ENCODE measurements at regions not wholly inside any gene's neighbourhood (a gene's known extent, or its start where the extent isn't known, plus 50 kb on each side); places are given as distances from the start of the nearest gene placed in this dataset.

DNA sequence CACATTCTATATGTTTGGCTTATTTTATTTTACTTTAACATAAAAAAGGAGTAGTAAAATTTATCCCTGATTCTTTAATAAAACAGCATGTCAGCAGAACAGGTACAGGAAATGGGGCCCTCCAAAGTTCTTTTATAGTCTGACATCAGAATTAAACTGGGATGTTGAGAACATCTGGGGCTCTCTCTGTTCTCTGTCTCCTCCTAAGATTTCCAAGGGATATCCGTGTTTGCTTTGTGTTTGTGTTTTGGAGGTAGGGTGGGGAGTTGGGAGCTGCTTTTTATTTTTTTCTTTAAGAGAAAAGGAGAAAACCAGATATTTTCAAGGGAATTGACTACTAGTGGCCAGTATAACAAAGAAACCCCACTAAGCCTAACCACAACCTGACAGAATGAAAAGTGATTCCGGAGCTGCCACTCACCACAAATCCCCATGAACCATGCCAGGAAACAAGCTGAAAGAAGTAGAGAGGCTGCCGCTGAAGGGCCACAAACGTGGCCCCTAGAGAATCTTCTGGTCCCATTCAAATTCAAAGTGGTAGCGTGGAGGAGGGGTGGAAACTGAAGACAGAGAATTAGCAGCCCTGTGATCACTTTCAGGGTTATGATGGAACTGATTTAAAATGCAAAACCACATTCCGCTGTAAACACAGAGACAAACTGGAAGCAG, 369.6 kb upstream of the ADGRL2 start:
- H3K4me3 ChIP-seq (ENCODE audit: low read depth in 1 of 2, low read length in 2 of 2): no peak overlapping the region
- no peak overlapping the region for H3K27ac ChIP-seq (ENCODE audit: low read depth in 2 of 2, low read length in 1 of 2)
- 58 to 66% methylated on average over 6 of the region's 6 CpGs for WGBS, 2 donors
- no peaks in the 10 kb centered on the region for H3K9me3 ChIP-seq (ENCODE audit: control insufficient read depth in 2 of 2, insufficient read depth in 1 of 2, low read depth in 1 of 2, low read length in 1 of 2)
- H3K4me1 ChIP-seq (ENCODE audit: control insufficient read depth in 2 of 2, insufficient read depth in 2 of 2, low read length in 1 of 2): no peaks in the 10 kb centered on the region
- no peaks in the 10 kb centered on the region for H3K27me3 ChIP-seq (ENCODE audit: control insufficient read depth in 1 of 2, insufficient read depth in 2 of 2, low read length in 2 of 2)
- no peaks in the 10 kb centered on the region for H3K36me3 ChIP-seq (ENCODE audit: control insufficient read depth in 2 of 2, insufficient read depth in 2 of 2, low read length in 1 of 2)

DNA sequence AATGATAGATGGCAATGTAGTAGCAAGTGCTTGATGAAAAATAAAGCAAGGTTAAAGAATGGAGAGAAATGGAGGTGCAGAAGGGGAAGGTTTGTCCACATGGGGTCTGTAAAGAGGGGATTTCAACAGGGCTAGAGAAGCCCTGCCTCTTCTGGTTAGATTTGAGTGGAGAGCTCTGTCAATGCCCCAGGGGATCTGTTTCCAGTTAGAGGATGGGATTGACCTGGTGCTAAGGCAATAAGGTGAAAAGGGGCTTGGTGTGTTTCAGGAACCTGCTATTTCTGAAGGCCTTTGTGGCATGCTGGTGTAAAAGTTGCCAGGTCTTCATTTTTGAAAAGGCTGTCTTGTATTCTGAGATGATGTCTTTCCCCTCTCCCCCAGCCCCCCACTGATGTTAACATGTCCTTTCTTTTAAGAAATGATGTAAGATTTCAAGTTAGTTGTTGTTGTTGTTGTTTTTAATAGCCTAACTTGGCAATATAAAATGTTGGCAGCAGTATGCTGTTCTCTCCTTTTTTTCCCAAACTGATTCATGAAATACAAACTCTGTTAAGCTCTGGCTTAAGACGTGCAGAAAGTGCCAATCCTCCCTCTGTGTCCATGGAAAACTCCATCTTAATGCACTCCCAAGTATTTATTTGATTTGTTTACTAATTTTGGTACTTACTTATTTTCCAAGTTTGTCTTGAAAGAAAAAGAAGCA, 370.3 kb upstream of the ADGRL2 start:
- H3K36me3 ChIP-seq (ENCODE audit: control insufficient read depth in 2 of 2, insufficient read depth in 2 of 2, low read length in 1 of 2): no peaks in the 10 kb centered on the region
- 15 to 35% methylated on average over 1 of the region's 1 CpG for WGBS, 2 donors
- H3K4me3 ChIP-seq (ENCODE audit: low read depth in 1 of 2, low read length in 2 of 2): no peak overlapping the region
- H3K27me3 ChIP-seq (ENCODE audit: control insufficient read depth in 1 of 2, insufficient read depth in 2 of 2, low read length in 2 of 2): no peaks in the 10 kb centered on the region
- no peak overlapping the region for H3K27ac ChIP-seq (ENCODE audit: low read depth in 2 of 2, low read length in 1 of 2)
- H3K9me3 ChIP-seq (ENCODE audit: control insufficient read depth in 2 of 2, insufficient read depth in 1 of 2, low read depth in 1 of 2, low read length in 1 of 2): no peaks in the 10 kb centered on the region
- no peaks in the 10 kb centered on the region for H3K4me1 ChIP-seq (ENCODE audit: control insufficient read depth in 2 of 2, insufficient read depth in 2 of 2, low read length in 1 of 2)

DNA sequence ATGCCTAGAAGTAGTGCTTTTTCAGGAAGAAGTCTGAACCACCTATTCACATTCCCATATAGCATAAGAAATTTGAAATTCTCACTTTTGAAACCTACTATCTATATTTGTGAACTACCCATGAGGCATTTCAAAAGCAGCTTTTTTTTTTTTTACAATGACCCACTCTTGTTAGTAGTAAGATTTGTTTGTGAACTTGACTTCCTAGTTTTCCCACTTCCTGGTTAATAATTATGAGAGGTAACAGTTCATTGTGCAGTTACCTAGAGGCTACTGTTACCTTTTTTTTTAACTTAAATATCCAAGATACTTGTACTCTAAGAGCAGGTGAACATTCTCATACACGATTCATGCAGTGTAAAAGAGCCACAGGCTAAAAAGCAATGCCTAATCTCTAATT, 371.7 kb upstream of the ADGRL2 start:
- Histone ChIP-seq H3K9me3 (ENCODE audit: control insufficient read depth in 2 of 2, insufficient read depth in 1 of 2, low read depth in 1 of 2, low read length in 1 of 2) (no peaks in the 10 kb centered on the region), H3K4me1 (ENCODE audit: control insufficient read depth in 2 of 2, insufficient read depth in 2 of 2, low read length in 1 of 2) (no peaks in the 10 kb centered on the region), H3K36me3 (ENCODE audit: control insufficient read depth in 2 of 2, insufficient read depth in 2 of 2, low read length in 1 of 2) (no peaks in the 10 kb centered on the region), H3K4me3 (ENCODE audit: low read depth in 1 of 2, low read length in 2 of 2) (no peak overlapping the region), H3K27ac (ENCODE audit: low read depth in 2 of 2, low read length in 1 of 2) (no peak overlapping the region), H3K27me3 (ENCODE audit: control insufficient read depth in 1 of 2, insufficient read depth in 2 of 2, low read length in 2 of 2) (no peaks in the 10 kb centered on the region)
- WGBS, 2 donors: 56 to 83% methylated on average over 1 of the region's 1 CpG

DNA sequence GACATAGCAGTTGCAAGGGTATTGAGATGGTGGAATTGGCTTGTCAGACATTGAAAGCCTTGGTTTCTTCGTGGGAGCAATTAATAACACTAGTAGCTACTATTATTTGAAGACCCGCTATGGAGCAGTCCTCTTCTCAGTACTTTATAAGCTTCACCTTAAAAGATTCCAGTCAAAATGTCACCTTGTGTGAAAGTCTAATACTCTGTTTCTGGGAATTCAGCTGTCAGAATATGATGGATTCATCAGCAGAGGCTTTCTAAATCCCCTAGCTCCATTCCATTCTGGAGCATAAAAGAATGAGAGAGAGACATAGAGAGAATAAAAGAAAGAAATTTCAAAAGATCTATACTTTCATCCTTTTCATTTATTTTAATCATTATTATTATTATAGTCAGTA, 375.9 kb upstream of the ADGRL2 start:
- H3K36me3 ChIP-seq (ENCODE audit: control insufficient read depth in 2 of 2, insufficient read depth in 2 of 2, low read length in 1 of 2): no peaks in the 10 kb centered on the region
- H3K4me3 ChIP-seq (ENCODE audit: low read depth in 1 of 2, low read length in 2 of 2): no peak overlapping the region
- 82 to 85% methylated on average over 2 of the region's 2 CpGs for WGBS, 2 donors
- H3K27me3 ChIP-seq (ENCODE audit: control insufficient read depth in 1 of 2, insufficient read depth in 2 of 2, low read length in 2 of 2): no peaks in the 10 kb centered on the region
- no peaks in the 10 kb centered on the region for H3K4me1 ChIP-seq (ENCODE audit: control insufficient read depth in 2 of 2, insufficient read depth in 2 of 2, low read length in 1 of 2)
- no peak overlapping the region for H3K27ac ChIP-seq (ENCODE audit: low read depth in 2 of 2, low read length in 1 of 2)
- H3K9me3 ChIP-seq (ENCODE audit: control insufficient read depth in 2 of 2, insufficient read depth in 1 of 2, low read depth in 1 of 2, low read length in 1 of 2): no peaks in the 10 kb centered on the region

DNA sequence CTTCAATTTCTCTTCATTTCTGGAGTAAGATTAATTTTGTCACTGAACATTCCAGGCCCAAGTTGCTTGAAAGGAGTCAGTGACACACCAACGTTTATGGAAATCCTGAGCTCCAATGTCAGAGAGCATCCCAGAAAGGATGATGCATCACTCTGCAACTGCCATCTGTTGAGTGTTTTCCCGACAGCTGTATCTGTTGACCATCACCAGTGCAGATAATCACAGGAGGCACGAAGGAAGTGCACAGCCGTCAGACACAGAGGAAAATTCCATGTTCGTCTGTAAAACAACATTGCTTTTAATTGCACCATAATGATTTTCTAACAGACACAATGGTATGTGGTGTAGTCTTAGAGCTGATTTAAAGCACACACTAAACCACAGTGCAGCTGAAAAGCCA, 376.7 kb upstream of the ADGRL2 start:
- 62 to 64% methylated on average over 5 of the region's 5 CpGs for WGBS, 2 donors
- H3K27ac ChIP-seq (ENCODE audit: low read depth in 2 of 2, low read length in 1 of 2): no peak overlapping the region
- no peaks in the 10 kb centered on the region for H3K9me3 ChIP-seq (ENCODE audit: control insufficient read depth in 2 of 2, insufficient read depth in 1 of 2, low read depth in 1 of 2, low read length in 1 of 2)
- no peaks in the 10 kb centered on the region for H3K4me1 ChIP-seq (ENCODE audit: control insufficient read depth in 2 of 2, insufficient read depth in 2 of 2, low read length in 1 of 2)
- no peaks in the 10 kb centered on the region for H3K27me3 ChIP-seq (ENCODE audit: control insufficient read depth in 1 of 2, insufficient read depth in 2 of 2, low read length in 2 of 2)
- H3K4me3 ChIP-seq (ENCODE audit: low read depth in 1 of 2, low read length in 2 of 2): no peak overlapping the region
- no peaks in the 10 kb centered on the region for H3K36me3 ChIP-seq (ENCODE audit: control insufficient read depth in 2 of 2, insufficient read depth in 2 of 2, low read length in 1 of 2)

DNA sequence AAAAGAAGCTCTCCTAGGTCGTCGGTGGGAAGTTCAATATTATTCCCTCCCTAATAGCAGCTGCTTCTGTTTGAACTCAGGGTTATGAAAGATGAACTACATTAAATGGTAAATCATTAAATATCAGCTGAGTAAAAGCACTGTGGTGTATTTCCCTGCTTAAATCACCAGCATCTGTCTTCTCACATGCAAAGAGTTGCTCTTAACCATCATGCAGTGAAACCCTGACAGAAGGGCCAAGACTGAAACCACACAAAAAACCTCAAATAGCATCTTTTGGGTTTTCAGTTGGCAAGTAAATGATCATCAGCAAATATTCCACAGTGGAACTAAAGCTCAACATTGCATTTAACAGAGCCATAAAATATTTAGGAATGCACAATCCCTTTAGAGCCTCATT, 380.0 kb upstream of the ADGRL2 start:
- no peaks in the 10 kb centered on the region for H3K36me3 ChIP-seq (ENCODE audit: control insufficient read depth in 2 of 2, insufficient read depth in 2 of 2, low read length in 1 of 2)
- WGBS, 2 donors: 61 to 79% methylated on average over 2 of the region's 2 CpGs
- H3K4me3 ChIP-seq (ENCODE audit: low read depth in 1 of 2, low read length in 2 of 2): no peak overlapping the region
- H3K27ac ChIP-seq (ENCODE audit: low read depth in 2 of 2, low read length in 1 of 2): no peak overlapping the region
- H3K9me3 ChIP-seq (ENCODE audit: control insufficient read depth in 2 of 2, insufficient read depth in 1 of 2, low read depth in 1 of 2, low read length in 1 of 2): no peaks in the 10 kb centered on the region
- H3K27me3 ChIP-seq (ENCODE audit: control insufficient read depth in 1 of 2, insufficient read depth in 2 of 2, low read length in 2 of 2): no peaks in the 10 kb centered on the region
- H3K4me1 ChIP-seq (ENCODE audit: control insufficient read depth in 2 of 2, insufficient read depth in 2 of 2, low read length in 1 of 2): no peaks in the 10 kb centered on the region

DNA sequence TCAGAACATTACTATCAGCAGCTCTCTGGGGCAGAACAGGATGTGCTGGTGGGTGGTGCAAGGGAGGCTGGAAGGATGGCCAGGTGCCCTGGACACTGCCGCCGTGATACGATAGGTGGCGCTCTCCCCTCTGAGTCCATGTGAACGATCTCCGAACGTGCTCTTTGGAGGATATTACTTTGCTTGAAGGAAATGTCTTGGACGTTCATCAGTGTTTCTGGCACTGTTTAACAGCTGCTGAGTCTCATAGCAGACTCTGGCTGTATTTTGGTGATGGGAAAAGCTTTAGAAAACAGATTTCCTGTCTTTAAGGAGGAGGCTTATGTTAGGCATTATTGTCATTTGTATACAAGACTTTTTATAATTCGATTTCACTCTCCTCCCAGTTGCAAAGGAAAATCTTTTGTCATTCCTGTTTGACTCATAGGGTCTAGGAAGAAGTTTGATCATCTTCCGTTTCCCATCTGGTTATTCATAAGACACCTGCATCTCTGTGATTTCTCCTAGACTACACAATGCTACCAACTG, 386.2 kb upstream of the ADGRL2 start:
- H3K27ac ChIP-seq (ENCODE audit: low read depth in 2 of 2, low read length in 1 of 2): no peak overlapping the region
- no peaks in the 10 kb centered on the region for H3K4me1 ChIP-seq (ENCODE audit: control insufficient read depth in 2 of 2, insufficient read depth in 2 of 2, low read length in 1 of 2)

DNA sequence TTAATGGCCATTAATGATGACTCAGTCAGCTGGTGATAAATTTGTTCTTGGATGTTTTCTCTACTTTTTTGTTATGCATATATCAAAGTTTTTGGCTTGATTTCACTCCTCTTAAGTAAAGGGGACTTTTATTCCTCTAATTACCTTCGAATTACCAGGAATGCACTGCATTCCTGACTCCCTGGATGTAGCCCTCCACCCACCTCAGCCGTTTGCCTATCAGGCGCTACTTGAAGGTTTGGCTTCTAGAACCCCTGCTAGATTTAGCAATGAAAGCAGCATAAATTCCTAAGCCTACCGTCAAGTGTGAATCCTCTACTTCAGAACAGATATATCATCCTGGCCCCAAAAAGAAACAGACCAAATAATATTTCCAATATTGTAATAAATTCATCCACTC, 387.8 kb upstream of the ADGRL2 start:
- Histone ChIP-seq H3K27ac (ENCODE audit: low read depth in 2 of 2, low read length in 1 of 2) (no peak overlapping the region), H3K9me3 (ENCODE audit: control insufficient read depth in 2 of 2, insufficient read depth in 1 of 2, low read depth in 1 of 2, low read length in 1 of 2) (no peaks in the 10 kb centered on the region), H3K36me3 (ENCODE audit: control insufficient read depth in 2 of 2, insufficient read depth in 2 of 2, low read length in 1 of 2) (no peaks in the 10 kb centered on the region), H3K4me3 (ENCODE audit: low read depth in 1 of 2, low read length in 2 of 2) (no peak overlapping the region), H3K4me1 (ENCODE audit: control insufficient read depth in 2 of 2, insufficient read depth in 2 of 2, low read length in 1 of 2) (no peaks in the 10 kb centered on the region), H3K27me3 (ENCODE audit: control insufficient read depth in 1 of 2, insufficient read depth in 2 of 2, low read length in 2 of 2) (no peaks in the 10 kb centered on the region)
- WGBS, 2 donors: 80 to 82% methylated on average over 4 of the region's 4 CpGs

More for the DNA sequence above, 386.2 kb upstream of the ADGRL2 start:
- Histone ChIP-seq H3K27me3 (ENCODE audit: control insufficient read depth in 1 of 2, insufficient read depth in 2 of 2, low read length in 2 of 2) (no peaks in the 10 kb centered on the region), H3K4me3 (ENCODE audit: low read depth in 1 of 2, low read length in 2 of 2) (no peak overlapping the region), H3K36me3 (ENCODE audit: control insufficient read depth in 2 of 2, insufficient read depth in 2 of 2, low read length in 1 of 2) (no peaks in the 10 kb centered on the region), H3K9me3 (ENCODE audit: control insufficient read depth in 2 of 2, insufficient read depth in 1 of 2, low read depth in 1 of 2, low read length in 1 of 2) (no peaks in the 10 kb centered on the region)
- 20 to 27% methylated on average over 10 of the region's 10 CpGs for WGBS, 2 donors

DNA sequence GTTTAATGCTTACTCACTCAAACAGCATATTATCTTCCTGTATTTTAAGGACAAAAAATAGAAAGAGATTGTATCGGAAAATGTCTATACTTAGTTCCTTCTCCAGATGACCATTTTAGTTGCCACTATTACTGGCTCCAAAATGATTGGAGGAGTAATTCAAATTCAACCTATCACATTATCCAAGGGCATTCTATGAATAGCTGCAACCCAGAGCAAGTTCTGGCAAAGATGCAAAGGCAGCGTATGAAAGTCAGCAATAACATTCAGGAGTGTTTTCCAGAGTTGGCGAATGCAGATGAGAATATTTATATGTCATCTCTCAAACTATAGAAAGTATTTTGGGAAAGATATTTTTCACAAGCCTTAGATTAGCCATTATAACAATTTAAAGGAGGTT, 389.8 kb upstream of the ADGRL2 start:
- 75% methylated on average over 3 of the region's 3 CpGs for WGBS, 2 donors
- H3K4me3 ChIP-seq (ENCODE audit: low read depth in 1 of 2, low read length in 2 of 2): no peak overlapping the region

DNA sequence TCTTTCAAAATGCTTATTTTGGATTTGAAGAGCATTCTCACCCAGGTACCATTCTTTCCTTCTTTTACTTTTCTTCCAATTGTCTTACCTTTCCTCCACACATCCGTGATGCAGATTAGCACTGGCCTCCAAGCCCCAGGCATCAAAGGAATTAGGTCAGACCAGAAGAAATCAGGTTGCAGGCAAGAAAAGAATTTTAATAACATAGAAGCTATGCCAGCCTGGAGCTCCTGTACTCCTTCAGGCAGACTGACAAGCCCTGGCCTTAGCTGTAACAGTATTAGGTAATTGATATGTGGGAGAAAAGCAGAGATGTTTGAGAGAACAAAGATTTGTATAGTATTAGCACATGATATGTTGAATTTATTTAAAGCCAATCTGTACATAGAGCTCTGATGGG, 390.4 kb upstream of the ADGRL2 start:
- Histone ChIP-seq H3K27ac (ENCODE audit: low read depth in 2 of 2, low read length in 1 of 2) (no peak overlapping the region), H3K36me3 (ENCODE audit: control insufficient read depth in 2 of 2, insufficient read depth in 2 of 2, low read length in 1 of 2) (no peaks in the 10 kb centered on the region), H3K4me3 (ENCODE audit: low read depth in 1 of 2, low read length in 2 of 2) (no peak overlapping the region), H3K9me3 (ENCODE audit: control insufficient read depth in 2 of 2, insufficient read depth in 1 of 2, low read depth in 1 of 2, low read length in 1 of 2) (no peaks in the 10 kb centered on the region), H3K27me3 (ENCODE audit: control insufficient read depth in 1 of 2, insufficient read depth in 2 of 2, low read length in 2 of 2) (no peaks in the 10 kb centered on the region), H3K4me1 (ENCODE audit: control insufficient read depth in 2 of 2, insufficient read depth in 2 of 2, low read length in 1 of 2) (no peaks in the 10 kb centered on the region)
- 42 to 50% methylated on average over 1 of the region's 1 CpG for WGBS, 2 donors

More for the DNA sequence above, 389.8 kb upstream of the ADGRL2 start:
- no peaks in the 10 kb centered on the region for H3K27me3 ChIP-seq (ENCODE audit: control insufficient read depth in 1 of 2, insufficient read depth in 2 of 2, low read length in 2 of 2)
- H3K4me1 ChIP-seq (ENCODE audit: control insufficient read depth in 2 of 2, insufficient read depth in 2 of 2, low read length in 1 of 2): no peaks in the 10 kb centered on the region
- H3K9me3 ChIP-seq (ENCODE audit: control insufficient read depth in 2 of 2, insufficient read depth in 1 of 2, low read depth in 1 of 2, low read length in 1 of 2): no peaks in the 10 kb centered on the region
- no peak overlapping the region for H3K27ac ChIP-seq (ENCODE audit: low read depth in 2 of 2, low read length in 1 of 2)
- H3K36me3 ChIP-seq (ENCODE audit: control insufficient read depth in 2 of 2, insufficient read depth in 2 of 2, low read length in 1 of 2): no peaks in the 10 kb centered on the region

Measured in esophagus (tissue), 2 donors.